ENCODE measurements at regions not wholly inside any gene's neighbourhood (a gene's known extent, or its start where the extent isn't known, plus 50 kb on each side); places are given as distances from the start of the nearest gene placed in this dataset.

DNA sequence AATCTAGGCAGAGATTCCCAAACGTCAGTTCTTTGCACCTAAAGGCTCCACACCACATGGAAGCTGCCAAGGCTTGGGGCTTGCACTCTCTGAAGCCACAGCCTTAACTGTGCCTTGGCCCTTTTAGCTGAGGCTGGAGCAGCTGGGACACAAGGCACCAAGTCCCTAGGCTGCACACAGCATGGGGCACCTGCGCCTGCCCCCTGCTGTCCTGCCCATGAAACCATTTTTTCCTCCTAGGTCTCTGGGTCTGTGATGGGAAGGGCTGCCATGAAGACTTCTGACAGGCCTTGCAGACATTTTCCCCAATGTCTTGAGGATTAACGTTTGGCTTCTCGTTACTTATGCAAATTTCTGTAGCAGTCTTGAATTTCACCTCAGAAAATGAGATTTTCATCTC is 241.5 kb downstream of the OSR1 start:
- TF ChIP-seq, protein P1, sequence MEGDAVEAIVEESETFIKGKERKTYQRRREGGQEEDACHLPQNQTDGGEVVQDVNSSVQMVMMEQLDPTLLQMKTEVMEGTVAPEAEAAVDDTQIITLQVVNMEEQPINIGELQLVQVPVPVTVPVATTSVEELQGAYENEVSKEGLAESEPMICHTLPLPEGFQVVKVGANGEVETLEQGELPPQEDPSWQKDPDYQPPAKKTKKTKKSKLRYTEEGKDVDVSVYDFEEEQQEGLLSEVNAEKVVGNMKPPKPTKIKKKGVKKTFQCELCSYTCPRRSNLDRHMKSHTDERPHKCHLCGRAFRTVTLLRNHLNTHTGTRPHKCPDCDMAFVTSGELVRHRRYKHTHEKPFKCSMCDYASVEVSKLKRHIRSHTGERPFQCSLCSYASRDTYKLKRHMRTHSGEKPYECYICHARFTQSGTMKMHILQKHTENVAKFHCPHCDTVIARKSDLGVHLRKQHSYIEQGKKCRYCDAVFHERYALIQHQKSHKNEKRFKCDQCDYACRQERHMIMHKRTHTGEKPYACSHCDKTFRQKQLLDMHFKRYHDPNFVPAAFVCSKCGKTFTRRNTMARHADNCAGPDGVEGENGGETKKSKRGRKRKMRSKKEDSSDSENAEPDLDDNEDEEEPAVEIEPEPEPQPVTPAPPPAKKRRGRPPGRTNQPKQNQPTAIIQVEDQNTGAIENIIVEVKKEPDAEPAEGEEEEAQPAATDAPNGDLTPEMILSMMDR (conservative IDR thresholded peaks at IDR 0.05; ENCODE audit: low read length) = no peak
- no peak for TF ChIP-seq EZH2phosphoT487 (IDR thresholded peaks at IDR 0.05; ENCODE audit: borderline replicate concordance)

All from Loucy (cell line).